DND-41 (cell line): ENCODE measurements at regions not wholly inside any gene's neighbourhood (a gene's known extent, or its start where the extent isn't known, plus 50 kb on each side); places are given as distances from the start of the nearest gene placed in this dataset.

Experiments used
- EZH2 ChIP-seq: IDR thresholded peaks from 3 replicates; pipeline ENCODE4 v1.6.1; 2012; ENCODE audit warnings: borderline replicate concordance, low read depth, mild to moderate bottlenecking, moderate library complexity, low read length, inconsistent platforms; ENCODE audit not compliant: severe bottlenecking
- TF ChIP-seq, protein P1 (sequence below): IDR thresholded peaks from 2 replicates; pipeline ENCODE4 v1.5.1; 2012; ENCODE audit warnings: borderline replicate concordance, low read length, moderate library complexity, mild to moderate bottlenecking; ENCODE audit not compliant: poor library complexity, severe bottlenecking; ENCODE audit errors: extremely low read depth

GRCh38 chr10:3397846-3398245, 225.3 kb upstream of the PITRM1 start:
- TF ChIP-seq, protein P1, sequence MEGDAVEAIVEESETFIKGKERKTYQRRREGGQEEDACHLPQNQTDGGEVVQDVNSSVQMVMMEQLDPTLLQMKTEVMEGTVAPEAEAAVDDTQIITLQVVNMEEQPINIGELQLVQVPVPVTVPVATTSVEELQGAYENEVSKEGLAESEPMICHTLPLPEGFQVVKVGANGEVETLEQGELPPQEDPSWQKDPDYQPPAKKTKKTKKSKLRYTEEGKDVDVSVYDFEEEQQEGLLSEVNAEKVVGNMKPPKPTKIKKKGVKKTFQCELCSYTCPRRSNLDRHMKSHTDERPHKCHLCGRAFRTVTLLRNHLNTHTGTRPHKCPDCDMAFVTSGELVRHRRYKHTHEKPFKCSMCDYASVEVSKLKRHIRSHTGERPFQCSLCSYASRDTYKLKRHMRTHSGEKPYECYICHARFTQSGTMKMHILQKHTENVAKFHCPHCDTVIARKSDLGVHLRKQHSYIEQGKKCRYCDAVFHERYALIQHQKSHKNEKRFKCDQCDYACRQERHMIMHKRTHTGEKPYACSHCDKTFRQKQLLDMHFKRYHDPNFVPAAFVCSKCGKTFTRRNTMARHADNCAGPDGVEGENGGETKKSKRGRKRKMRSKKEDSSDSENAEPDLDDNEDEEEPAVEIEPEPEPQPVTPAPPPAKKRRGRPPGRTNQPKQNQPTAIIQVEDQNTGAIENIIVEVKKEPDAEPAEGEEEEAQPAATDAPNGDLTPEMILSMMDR: no peak
- no peak for TF ChIP-seq EZH2
